ENCODE measurements at regions not wholly inside any gene's neighbourhood (a gene's known extent, or its start where the extent isn't known, plus 50 kb on each side); places are given as distances from the start of the nearest gene placed in this dataset.

GRCh38 chr13:34678154-34678553 lies 263.9 kb upstream of the NBEA start:
- Histone ChIP-seq H3K36me3 (ENCODE audit: control insufficient read depth in 2 of 2, insufficient read depth in 2 of 2, low read length in 2 of 2) (no peaks in the 10 kb centered on the region), H3K9ac (ENCODE audit: low read depth in 1 of 2, low read length in 2 of 2) (no peak overlapping the region)

GRCh38 chr13:34681405-34681955 lies 260.6 kb upstream of the NBEA start:
- H3K27ac ChIP-seq (ENCODE audit: low read depth in 2 of 2, low read length in 2 of 2): no peak overlapping the region
- no peak overlapping the region for H3K9ac ChIP-seq (ENCODE audit: low read depth in 1 of 2, low read length in 2 of 2)
- no peaks in the 10 kb centered on the region for H3K4me1 ChIP-seq (ENCODE audit: control insufficient read depth in 2 of 2, insufficient read depth in 2 of 2, low read length in 2 of 2)
- H3K4me3 ChIP-seq (ENCODE audit: low read length in 2 of 2): no peak overlapping the region
- H3K27me3 ChIP-seq (ENCODE audit: control insufficient read depth in 2 of 2, insufficient read depth in 2 of 2, low read length in 2 of 2): no peaks in the 10 kb centered on the region
- no peaks in the 10 kb centered on the region for H3K36me3 ChIP-seq (ENCODE audit: control insufficient read depth in 2 of 2, insufficient read depth in 2 of 2, low read length in 2 of 2)
- H3K9me3 ChIP-seq (ENCODE audit: control insufficient read depth in 2 of 2, low read length in 2 of 2): no peaks in the 10 kb centered on the region

More at GRCh38 chr13:34678154-34678553, 263.9 kb upstream of the NBEA start:
- no peak overlapping the region for H3K4me3 ChIP-seq (ENCODE audit: low read length in 2 of 2)
- no peaks in the 10 kb centered on the region for H3K27me3 ChIP-seq (ENCODE audit: control insufficient read depth in 2 of 2, insufficient read depth in 2 of 2, low read length in 2 of 2)
- H3K9me3 ChIP-seq (ENCODE audit: control insufficient read depth in 2 of 2, low read length in 2 of 2): no peaks in the 10 kb centered on the region
- H3K4me1 ChIP-seq (ENCODE audit: control insufficient read depth in 2 of 2, insufficient read depth in 2 of 2, low read length in 2 of 2): no peaks in the 10 kb centered on the region
- no peak overlapping the region for H3K27ac ChIP-seq (ENCODE audit: low read depth in 2 of 2, low read length in 2 of 2)

DNA sequence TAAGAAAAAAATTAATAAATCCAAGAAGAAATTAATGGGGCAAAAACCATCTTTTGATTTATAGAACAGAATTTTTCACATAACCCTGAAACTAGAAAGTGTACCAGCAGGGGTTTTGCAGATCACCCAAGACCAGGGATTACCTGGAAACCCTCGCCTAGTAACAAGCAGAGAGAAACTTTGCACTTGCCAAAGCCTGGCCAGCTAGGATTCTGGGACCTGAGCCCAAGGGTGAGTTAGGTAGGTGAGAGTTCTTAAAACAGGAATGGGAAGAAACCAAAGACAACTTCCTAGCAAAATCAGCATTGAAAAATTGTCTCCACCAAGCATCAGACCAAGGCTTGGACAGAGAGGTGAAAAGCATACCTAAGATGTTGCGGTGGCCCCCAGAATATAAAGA lies 247.0 kb upstream of the NBEA start:
- H3K27me3 ChIP-seq (ENCODE audit: control insufficient read depth in 2 of 2, insufficient read depth in 2 of 2, low read length in 2 of 2): no peaks in the 10 kb centered on the region
- no peak overlapping the region for H3K9ac ChIP-seq (ENCODE audit: low read depth in 1 of 2, low read length in 2 of 2)
- H3K36me3 ChIP-seq (ENCODE audit: control insufficient read depth in 2 of 2, insufficient read depth in 2 of 2, low read length in 2 of 2): no peaks in the 10 kb centered on the region
- H3K4me3 ChIP-seq (ENCODE audit: low read length in 2 of 2): no peak overlapping the region
- no peaks in the 10 kb centered on the region for H3K4me1 ChIP-seq (ENCODE audit: control insufficient read depth in 2 of 2, insufficient read depth in 2 of 2, low read length in 2 of 2)
- H3K27ac ChIP-seq (ENCODE audit: low read depth in 2 of 2, low read length in 2 of 2): no peak overlapping the region
- no peaks in the 10 kb centered on the region for H3K9me3 ChIP-seq (ENCODE audit: control insufficient read depth in 2 of 2, low read length in 2 of 2)

DNA sequence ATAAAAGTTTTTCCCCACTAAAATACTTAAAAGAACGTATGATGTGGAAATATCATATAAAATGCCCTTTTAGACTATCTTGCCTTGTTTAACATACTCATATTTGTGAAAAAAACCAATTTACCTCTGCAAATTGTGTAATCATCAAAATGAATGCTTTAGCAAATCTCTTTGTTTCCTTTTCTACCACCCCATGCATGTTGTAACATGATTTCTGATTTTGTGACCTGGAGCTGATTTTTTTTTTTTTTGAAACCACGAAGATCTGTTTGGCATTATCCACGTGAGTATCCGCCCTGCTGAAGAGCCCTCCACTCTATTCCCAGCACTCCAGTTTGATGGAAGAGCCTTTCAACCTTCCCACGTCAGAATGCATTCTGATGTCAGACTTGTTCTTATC lies 245.8 kb upstream of the NBEA start:
- Histone ChIP-seq H3K9me3 (ENCODE audit: control insufficient read depth in 2 of 2, low read length in 2 of 2) (no peaks in the 10 kb centered on the region), H3K4me3 (ENCODE audit: low read length in 2 of 2) (no peak overlapping the region), H3K9ac (ENCODE audit: low read depth in 1 of 2, low read length in 2 of 2) (no peak overlapping the region), H3K4me1 (ENCODE audit: control insufficient read depth in 2 of 2, insufficient read depth in 2 of 2, low read length in 2 of 2) (no peaks in the 10 kb centered on the region), H3K27ac (ENCODE audit: low read depth in 2 of 2, low read length in 2 of 2) (no peak overlapping the region), H3K36me3 (ENCODE audit: control insufficient read depth in 2 of 2, insufficient read depth in 2 of 2, low read length in 2 of 2) (no peaks in the 10 kb centered on the region), H3K27me3 (ENCODE audit: control insufficient read depth in 2 of 2, insufficient read depth in 2 of 2, low read length in 2 of 2) (no peaks in the 10 kb centered on the region)

DNA sequence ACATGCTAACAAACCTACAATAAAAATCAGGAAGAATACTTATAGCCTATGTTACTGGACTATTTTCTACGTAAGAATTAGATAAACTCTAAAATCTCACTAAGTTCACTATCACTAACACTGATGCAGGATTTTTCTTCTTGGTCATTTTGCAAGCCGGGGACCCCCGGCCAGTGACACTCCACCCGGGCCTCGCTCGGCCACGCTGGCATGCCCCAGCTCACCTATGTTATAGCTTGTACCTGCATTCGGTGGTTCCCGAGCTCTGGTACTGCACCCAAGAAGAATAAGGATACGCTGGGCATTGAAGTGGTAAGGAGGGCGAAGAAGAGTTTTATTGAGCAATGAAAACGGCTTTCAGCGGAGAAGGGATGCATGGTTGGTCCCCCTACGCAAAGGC lies 245.3 kb upstream of the NBEA start:
- Histone ChIP-seq H3K36me3 (ENCODE audit: control insufficient read depth in 2 of 2, insufficient read depth in 2 of 2, low read length in 2 of 2) (no peaks in the 10 kb centered on the region), H3K27ac (ENCODE audit: low read depth in 2 of 2, low read length in 2 of 2) (no peak overlapping the region), H3K4me3 (ENCODE audit: low read length in 2 of 2) (no peak overlapping the region), H3K9ac (ENCODE audit: low read depth in 1 of 2, low read length in 2 of 2) (no peak overlapping the region), H3K27me3 (ENCODE audit: control insufficient read depth in 2 of 2, insufficient read depth in 2 of 2, low read length in 2 of 2) (no peaks in the 10 kb centered on the region), H3K4me1 (ENCODE audit: control insufficient read depth in 2 of 2, insufficient read depth in 2 of 2, low read length in 2 of 2) (no peaks in the 10 kb centered on the region), H3K9me3 (ENCODE audit: control insufficient read depth in 2 of 2, low read length in 2 of 2) (no peaks in the 10 kb centered on the region)

GRCh38 chr13:34698945-34699344 lies 243.1 kb upstream of the NBEA start:
- Histone ChIP-seq H3K4me1 (ENCODE audit: control insufficient read depth in 2 of 2, insufficient read depth in 2 of 2, low read length in 2 of 2) (no peaks in the 10 kb centered on the region), H3K9me3 (ENCODE audit: control insufficient read depth in 2 of 2, low read length in 2 of 2) (no peaks in the 10 kb centered on the region), H3K27me3 (ENCODE audit: control insufficient read depth in 2 of 2, insufficient read depth in 2 of 2, low read length in 2 of 2) (no peaks in the 10 kb centered on the region), H3K36me3 (ENCODE audit: control insufficient read depth in 2 of 2, insufficient read depth in 2 of 2, low read length in 2 of 2) (no peaks in the 10 kb centered on the region), H3K9ac (ENCODE audit: low read depth in 1 of 2, low read length in 2 of 2) (no peak overlapping the region), H3K27ac (ENCODE audit: low read depth in 2 of 2, low read length in 2 of 2) (no peak overlapping the region), H3K4me3 (ENCODE audit: low read length in 2 of 2) (no peak overlapping the region)

- Histone ChIP-seq H3K9me3 (ENCODE audit: control insufficient read depth in 2 of 2, low read length in 2 of 2) (no peaks in the 10 kb centered on the region), H3K4me3 (ENCODE audit: low read length in 2 of 2) (no peak overlapping the region), H3K36me3 (ENCODE audit: control insufficient read depth in 2 of 2, insufficient read depth in 2 of 2, low read length in 2 of 2) (no peaks in the 10 kb centered on the region), H3K4me1 (ENCODE audit: control insufficient read depth in 2 of 2, insufficient read depth in 2 of 2, low read length in 2 of 2) (no peaks in the 10 kb centered on the region), H3K27me3 (ENCODE audit: control insufficient read depth in 2 of 2, insufficient read depth in 2 of 2, low read length in 2 of 2) (no peaks in the 10 kb centered on the region), H3K9ac (ENCODE audit: low read depth in 1 of 2, low read length in 2 of 2) (no peak overlapping the region), H3K27ac (ENCODE audit: low read depth in 2 of 2, low read length in 2 of 2) (no peak overlapping the region)
Observed at GRCh38 chr13:34700155-34700554, 241.9 kb upstream of the NBEA start.

DNA sequence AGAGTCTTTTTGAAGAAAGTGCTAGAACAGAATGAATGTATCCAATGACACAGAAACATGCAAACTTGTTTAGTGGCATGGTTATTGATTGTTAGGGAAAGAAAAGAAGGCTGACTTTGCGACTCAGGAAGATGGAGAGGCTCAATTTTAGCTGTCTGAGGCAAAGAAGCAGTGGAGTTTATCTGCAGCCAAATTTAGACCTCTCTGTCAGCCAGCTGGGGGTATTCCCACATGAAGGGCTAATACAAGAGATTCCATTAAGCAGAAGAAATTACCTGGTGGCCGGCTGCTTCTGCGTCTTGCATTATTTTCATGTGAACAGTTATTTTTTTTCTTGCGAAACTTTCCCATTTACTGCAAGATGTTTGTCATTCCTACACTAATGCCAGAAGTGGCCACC lies 240.2 kb upstream of the NBEA start:
- Histone ChIP-seq H3K9me3 (ENCODE audit: control insufficient read depth in 2 of 2, low read length in 2 of 2) (no peaks in the 10 kb centered on the region), H3K4me1 (ENCODE audit: control insufficient read depth in 2 of 2, insufficient read depth in 2 of 2, low read length in 2 of 2) (no peaks in the 10 kb centered on the region), H3K9ac (ENCODE audit: low read depth in 1 of 2, low read length in 2 of 2) (no peak overlapping the region), H3K4me3 (ENCODE audit: low read length in 2 of 2) (no peak overlapping the region), H3K27ac (ENCODE audit: low read depth in 2 of 2, low read length in 2 of 2) (no peak overlapping the region), H3K27me3 (ENCODE audit: control insufficient read depth in 2 of 2, insufficient read depth in 2 of 2, low read length in 2 of 2) (no peaks in the 10 kb centered on the region), H3K36me3 (ENCODE audit: control insufficient read depth in 2 of 2, insufficient read depth in 2 of 2, low read length in 2 of 2) (no peaks in the 10 kb centered on the region)

- H3K27ac ChIP-seq (ENCODE audit: low read depth in 2 of 2, low read length in 2 of 2): no peak overlapping the region
- no peaks in the 10 kb centered on the region for H3K27me3 ChIP-seq (ENCODE audit: control insufficient read depth in 2 of 2, insufficient read depth in 2 of 2, low read length in 2 of 2)
- H3K4me1 ChIP-seq (ENCODE audit: control insufficient read depth in 2 of 2, insufficient read depth in 2 of 2, low read length in 2 of 2): no peaks in the 10 kb centered on the region
- H3K36me3 ChIP-seq (ENCODE audit: control insufficient read depth in 2 of 2, insufficient read depth in 2 of 2, low read length in 2 of 2): no peaks in the 10 kb centered on the region
- H3K9ac ChIP-seq (ENCODE audit: low read depth in 1 of 2, low read length in 2 of 2): no peak overlapping the region
- H3K4me3 ChIP-seq (ENCODE audit: low read length in 2 of 2): no peak overlapping the region
- H3K9me3 ChIP-seq (ENCODE audit: control insufficient read depth in 2 of 2, low read length in 2 of 2): peaks cover 0 to 3% of the 10 kb centered on the region in 2 donors
Observed at GRCh38 chr13:34708566-34709313, 233.3 kb upstream of the NBEA start.

GRCh38 chr13:34719060-34719875 lies 222.8 kb upstream of the NBEA start:
- H3K27me3 ChIP-seq (ENCODE audit: control insufficient read depth in 2 of 2, insufficient read depth in 2 of 2, low read length in 2 of 2): no peaks in the 10 kb centered on the region
- no peaks in the 10 kb centered on the region for H3K36me3 ChIP-seq (ENCODE audit: control insufficient read depth in 2 of 2, insufficient read depth in 2 of 2, low read length in 2 of 2)
- H3K4me1 ChIP-seq (ENCODE audit: control insufficient read depth in 2 of 2, insufficient read depth in 2 of 2, low read length in 2 of 2): no peaks in the 10 kb centered on the region
- H3K9me3 ChIP-seq (ENCODE audit: control insufficient read depth in 2 of 2, low read length in 2 of 2): peaks cover 0 to 2% of the 10 kb centered on the region in 2 donors
- H3K4me3 ChIP-seq (ENCODE audit: low read length in 2 of 2): no peak overlapping the region
- H3K27ac ChIP-seq (ENCODE audit: low read depth in 2 of 2, low read length in 2 of 2): no peak overlapping the region
- H3K9ac ChIP-seq (ENCODE audit: low read depth in 1 of 2, low read length in 2 of 2): no peak overlapping the region

All from mucosa of rectum (tissue), 2 donors.